ENCODE measurements at regions not wholly inside any gene's neighbourhood (a gene's known extent, or its start where the extent isn't known, plus 50 kb on each side); places are given as distances from the start of the nearest gene placed in this dataset.

- Mint-ChIP-seq H3K4me1 (peaks cover under 1% of the 10 kb centered on the region), H3K36me3 (ENCODE audit: low read depth) (no peaks in the 10 kb centered on the region), H3K27me3 (ENCODE audit: insufficient read depth) (peaks cover 6% of the 10 kb centered on the region), H3K4me3 (no peak overlapping the region), H3K27ac (no peak overlapping the region), H3K9me3 (no peaks in the 10 kb centered on the region)
- Histone ChIP-seq H3K4me3 (ENCODE audit: low read length) (no peak overlapping the region), H3K27me3 (ENCODE audit: control insufficient read depth, insufficient read depth, low read length, poor library complexity, severe bottlenecking) (no peaks in the 10 kb centered on the region), H3K9ac (ENCODE audit: extremely low read depth, low read length, poor library complexity, severe bottlenecking) (no peak overlapping the region), H3K27ac (ENCODE audit: low read depth, low read length) (no peak overlapping the region), H3K36me3 (ENCODE audit: control insufficient read depth, insufficient read depth, low read length) (no peaks in the 10 kb centered on the region), H3K4me1 (ENCODE audit: control insufficient read depth, insufficient read depth, low read length) (no peaks in the 10 kb centered on the region), H3K9me3 (ENCODE audit: control insufficient read depth, low read length) (no peaks in the 10 kb centered on the region)
- TF ChIP-seq, protein P1, sequence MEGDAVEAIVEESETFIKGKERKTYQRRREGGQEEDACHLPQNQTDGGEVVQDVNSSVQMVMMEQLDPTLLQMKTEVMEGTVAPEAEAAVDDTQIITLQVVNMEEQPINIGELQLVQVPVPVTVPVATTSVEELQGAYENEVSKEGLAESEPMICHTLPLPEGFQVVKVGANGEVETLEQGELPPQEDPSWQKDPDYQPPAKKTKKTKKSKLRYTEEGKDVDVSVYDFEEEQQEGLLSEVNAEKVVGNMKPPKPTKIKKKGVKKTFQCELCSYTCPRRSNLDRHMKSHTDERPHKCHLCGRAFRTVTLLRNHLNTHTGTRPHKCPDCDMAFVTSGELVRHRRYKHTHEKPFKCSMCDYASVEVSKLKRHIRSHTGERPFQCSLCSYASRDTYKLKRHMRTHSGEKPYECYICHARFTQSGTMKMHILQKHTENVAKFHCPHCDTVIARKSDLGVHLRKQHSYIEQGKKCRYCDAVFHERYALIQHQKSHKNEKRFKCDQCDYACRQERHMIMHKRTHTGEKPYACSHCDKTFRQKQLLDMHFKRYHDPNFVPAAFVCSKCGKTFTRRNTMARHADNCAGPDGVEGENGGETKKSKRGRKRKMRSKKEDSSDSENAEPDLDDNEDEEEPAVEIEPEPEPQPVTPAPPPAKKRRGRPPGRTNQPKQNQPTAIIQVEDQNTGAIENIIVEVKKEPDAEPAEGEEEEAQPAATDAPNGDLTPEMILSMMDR (conservative IDR thresholded peaks at IDR 0.05), result no peak
- peak; percentile 26 for DNase-seq
- WGBS, 2 experiments (ENCODE audit: insufficient coverage in 1 of 2, insufficient read length in 1 of 2), result 88 to 90% methylated on average over 5 to 7 of the region's 7 CpGs
Observed at GRCh38 chr20:37579106-37579505, 51.4 kb upstream of the BLCAP start.

GRCh38 chr20:37577981-37578380 lies 50.3 kb upstream of the BLCAP start:
- H3K9me3 ChIP-seq (ENCODE audit: control insufficient read depth, low read length), result no peaks in the 10 kb centered on the region
- WGBS, 2 experiments (ENCODE audit: insufficient coverage in 1 of 2, insufficient read length in 1 of 2), result 82 to 85% methylated on average over 4 to 6 of the region's 6 CpGs
- peaks cover 6% of the 10 kb centered on the region for H3K27me3 Mint-ChIP-seq (ENCODE audit: insufficient read depth)
- no peaks in the 10 kb centered on the region for H3K4me1 ChIP-seq (ENCODE audit: control insufficient read depth, insufficient read depth, low read length)
- H3K4me3 Mint-ChIP-seq, result no peak overlapping the region
- no peak overlapping the region for H3K4me3 ChIP-seq (ENCODE audit: low read length)
- no peaks in the 10 kb centered on the region for H3K9me3 Mint-ChIP-seq
- TF ChIP-seq, protein P1 (conservative IDR thresholded peaks at IDR 0.05), result no peak
- peak; percentile 23 for DNase-seq
- no peaks in the 10 kb centered on the region for H3K27me3 ChIP-seq (ENCODE audit: control insufficient read depth, insufficient read depth, low read length, poor library complexity, severe bottlenecking)
- no peaks in the 10 kb centered on the region for H3K36me3 Mint-ChIP-seq (ENCODE audit: low read depth)
- H3K27ac ChIP-seq (ENCODE audit: low read depth, low read length), result no peak overlapping the region
- H3K36me3 ChIP-seq (ENCODE audit: control insufficient read depth, insufficient read depth, low read length), result no peaks in the 10 kb centered on the region
- H3K4me1 Mint-ChIP-seq, result no peaks in the 10 kb centered on the region
- H3K27ac Mint-ChIP-seq, result no peak overlapping the region
- H3K9ac ChIP-seq (ENCODE audit: extremely low read depth, low read length, poor library complexity, severe bottlenecking), result no peak overlapping the region
